H1 (cell line): ENCODE measurements at regions not wholly inside any gene's neighbourhood (a gene's known extent, or its start where the extent isn't known, plus 50 kb on each side); places are given as distances from the start of the nearest gene placed in this dataset.

Source experiments
- CTCF ChIA-PET: fragments of 300-600 bp; sonication (Branson Sonifier 250); formaldehyde crosslinking; loops from one replicate; lab custom pipeline; 2021; ENCODE audit not compliant: partially characterized antibody; lab: Charles Lee
- POLR2A ChIA-PET: fragments of 300-600 bp; sonication (Branson Sonifier 250); formaldehyde crosslinking; loops from one replicate; lab custom pipeline; 2021; ENCODE audit warnings: inconsistent platforms; ENCODE audit not compliant: partially characterized antibody; lab: Charles Lee
- DNase-seq, 2 experiments: peaks; one replicate each; pipeline versions ENCODE4 v3.0.0 to v3.0.0-alpha.2; 2010 to 2022; ENCODE audit warnings: low spot score in 2 of 2, low read depth in 1 of 2, mixed read lengths in 1 of 2
- FAIRE-seq: peaks from 2 replicates; lab custom pipeline; 2011; peaks lifted over from hg19 to GRCh38; lab: Jason Lieb, UNC
- H2AFZ ChIP-seq: 2 replicates; pipeline ENCODE4 v1.8.1; 2012; ENCODE audit warnings: low read length, inconsistent platforms
- H2AK5ac ChIP-seq: 2 replicates; pipeline ENCODE4 v1.6.1; 2013; ENCODE audit warnings: low read depth, low read length
- H2BK120ac ChIP-seq: replicated peaks from 2 replicates; pipeline ENCODE3; 2013; ENCODE audit warnings: low read depth, low read length, inconsistent platforms
- H2BK12ac ChIP-seq: 2 replicates; pipeline ENCODE4 v1.6.1; 2013; ENCODE audit warnings: low read depth, low read length
- H2BK15ac ChIP-seq: 2 replicates; pipeline ENCODE4 v1.6.1; 2013; ENCODE audit warnings: low read length
- H2BK20ac ChIP-seq: 2 replicates; pipeline ENCODE4 v1.6.1; 2013; ENCODE audit warnings: low read length
- H2BK5ac ChIP-seq: 2 replicates; pipeline ENCODE4 v1.6.1; 2013; ENCODE audit warnings: low read depth, low read length
- H3K14ac ChIP-seq: 2 replicates; pipeline ENCODE4 v1.6.1; 2013; ENCODE audit warnings: inconsistent platforms; ENCODE audit not compliant: insufficient read length
- H3K18ac ChIP-seq: 2 replicates; pipeline ENCODE4 v1.6.1; 2013; ENCODE audit warnings: low read length; ENCODE audit errors: extremely low read depth
- H3K23ac ChIP-seq: 2 replicates; pipeline ENCODE4 v1.6.1; 2013; ENCODE audit warnings: inconsistent platforms; ENCODE audit not compliant: insufficient read length
- H3K23me2 ChIP-seq: 2 replicates; pipeline ENCODE4 v1.6.1; 2013; ENCODE audit warnings: low read depth, low read length
- H3K27ac ChIP-seq: 2 replicates; pipeline ENCODE4 v1.6.1; 2011; ENCODE audit warnings: low read depth, low read length, inconsistent platforms
- H3K27me3 ChIP-seq, 4 experiments: replicated peaks in 1 of 4; 1 replicate in 1 of 4; 2 replicates in 3 of 4; pipeline versions ENCODE4 v1.6.1 to v1.8.1; 2011 to 2013; ENCODE audit warnings: low read length in 3 of 4, mild to moderate bottlenecking in 3 of 4, inconsistent platforms in 2 of 4, mixed read lengths in 2 of 4, moderate library complexity in 1 of 4; ENCODE audit not compliant: control insufficient read depth in 3 of 4, insufficient read depth in 3 of 4; ENCODE audit errors: extremely low read depth in 1 of 4
- H3K36me3 ChIP-seq, 4 experiments: 2 replicates each; pipeline versions ENCODE4 v1.6.1 to v1.8.1; 2011 to 2013; ENCODE audit warnings: mild to moderate bottlenecking in 4 of 4, low read length in 3 of 4, moderate library complexity in 2 of 4, control low read depth in 1 of 4, inconsistent platforms in 1 of 4; ENCODE audit not compliant: insufficient read depth in 4 of 4, control insufficient read depth in 2 of 4
- H3K4ac ChIP-seq: replicated peaks from 2 replicates; pipeline ENCODE3; 2013; ENCODE audit warnings: low read length, low read depth, mixed read lengths, inconsistent platforms; ENCODE audit not compliant: insufficient read length
- H3K4me1 ChIP-seq, 4 experiments: replicated peaks in 1 of 4; 1 replicate in 1 of 4; 2 replicates in 3 of 4; pipeline versions ENCODE4 v1.6.1 to v1.8.1; 2011 to 2013; ENCODE audit warnings: low read length in 3 of 4, inconsistent platforms in 2 of 4, mixed read lengths in 1 of 4; ENCODE audit not compliant: insufficient read depth in 4 of 4, control insufficient read depth in 3 of 4
- H3K4me2 ChIP-seq, 2 experiments: 2 replicates each; pipeline versions ENCODE4 v1.6.1 to v1.8.1; 2011 to 2013; ENCODE audit warnings: low read depth in 2 of 2, low read length in 2 of 2, control low read depth in 1 of 2, inconsistent platforms in 1 of 2, mild to moderate bottlenecking in 1 of 2; ENCODE audit not compliant: insufficient read depth in 1 of 2
- H3K4me3 ChIP-seq, 4 experiments: fragments of 200-600, 300-600 bp in 1 of 4; sonication (generic), shearing (Covaris generic), sonication (Bioruptor Twin) in 1 of 4; 2 replicates each; pipeline versions ENCODE4 v1.5.1 to v1.8.1; 2011 to 2016; ENCODE audit warnings: low read length in 4 of 4, low read depth in 3 of 4, control low read depth in 2 of 4, inconsistent platforms in 2 of 4, mild to moderate bottlenecking in 2 of 4, mixed read lengths in 1 of 4, moderate library complexity in 1 of 4; ENCODE audit not compliant: insufficient read depth in 2 of 4; ENCODE audit errors: extremely low read depth in 1 of 4
- H3K56ac ChIP-seq: replicated peaks from 2 replicates; pipeline ENCODE3; 2013; ENCODE audit warnings: low read depth, mild to moderate bottlenecking, mixed read lengths, low read length, inconsistent platforms; ENCODE audit not compliant: insufficient read length
- H3K79me1 ChIP-seq: 2 replicates; pipeline ENCODE4 v1.6.1; 2013; ENCODE audit warnings: low read depth, low read length, control low read depth
- H3K79me2 ChIP-seq, 2 experiments: 2 replicates each; pipeline versions ENCODE4 v1.6.1 to v1.8.1; 2012 to 2013; ENCODE audit warnings: low read length in 2 of 2, mild to moderate bottlenecking in 2 of 2, inconsistent platforms in 1 of 2; ENCODE audit not compliant: insufficient read depth in 2 of 2, control insufficient read depth in 1 of 2
- H3K9ac ChIP-seq, 4 experiments: replicated peaks in 1 of 4; 1 replicate in 1 of 4; 2 replicates in 3 of 4; pipeline versions ENCODE4 v1.6.1 to v1.8.1; 2011 to 2013; ENCODE audit warnings: low read depth in 3 of 4, low read length in 3 of 4, control low read depth in 2 of 4, mild to moderate bottlenecking in 2 of 4, moderate library complexity in 2 of 4, inconsistent platforms in 1 of 4; ENCODE audit errors: extremely low read depth in 1 of 4
- H3K9me3 ChIP-seq, 2 experiments: 2 replicates each; pipeline versions ENCODE4 v1.6.1 to v1.8.1; 2012 to 2013; ENCODE audit warnings: mild to moderate bottlenecking in 2 of 2, moderate library complexity in 2 of 2, control low read depth in 1 of 2, inconsistent platforms in 1 of 2, low read depth in 1 of 2, low read length in 1 of 2, mixed read lengths in 1 of 2; ENCODE audit not compliant: insufficient read depth in 2 of 2
- H4K20me1 ChIP-seq, 2 experiments: replicated peaks in 1 of 2; 2 replicates each; pipeline versions ENCODE3 to v1.8.1; 2011 to 2013; ENCODE audit warnings: inconsistent platforms in 2 of 2, low read length in 2 of 2, mild to moderate bottlenecking in 1 of 2; ENCODE audit not compliant: insufficient read depth in 2 of 2, control insufficient read depth in 1 of 2
- H4K5ac ChIP-seq: 2 replicates; pipeline ENCODE4 v1.6.1; 2013; ENCODE audit warnings: low read length, low read depth, mixed read lengths, inconsistent platforms; ENCODE audit not compliant: insufficient read length
- H4K8ac ChIP-seq: 2 replicates; pipeline ENCODE4 v1.8.0; 2013; ENCODE audit warnings: mild to moderate bottlenecking, moderate library complexity, low read length, inconsistent platforms; ENCODE audit not compliant: insufficient read depth; ENCODE audit errors: extremely low read depth
- H4K91ac ChIP-seq: replicated peaks from 2 replicates; pipeline ENCODE3; 2013; ENCODE audit warnings: low read length, mixed read lengths, inconsistent platforms; ENCODE audit not compliant: insufficient read length
- POU5F1 ChIP-seq: IDR thresholded peaks from 2 replicates; pipeline ENCODE4 v1.6.1; 2011; ENCODE audit warnings: low read depth, mild to moderate bottlenecking, low read length, moderate library complexity
- RAD21 ChIP-seq, 2 experiments: IDR thresholded peaks in 1 of 2; conservative IDR thresholded peaks in 1 of 2; 2 replicates each; pipeline ENCODE4 v1.6.1; 2011; ENCODE audit warnings: low read depth in 2 of 2, low read length in 2 of 2, improper control_type of control experiment in 1 of 2, inconsistent platforms in 1 of 2, mild to moderate bottlenecking in 1 of 2, moderate library complexity in 1 of 2
- WGBS, 2 experiments: shearing (Covaris generic) in 1 of 2; methylation state at CpG; one replicate each; pipeline versions ENCODE4 v1.1.6 to v1.1.7; 2013 to 2015; ENCODE audit warnings: low lambda C conversion rate in 2 of 2, mixed read lengths in 2 of 2, inconsistent platforms in 1 of 2, low coverage in 1 of 2, missing lambda C conversion rate in 1 of 2; ENCODE audit not compliant: insufficient replicate concordance in 2 of 2, insufficient coverage in 1 of 2, insufficient read length in 1 of 2; ENCODE audit errors: extremely low coverage in 1 of 2, missing lambda C conversion rate in 1 of 2; 5-methylcytosine and 5-hydroxymethylcytosine counted together
- TF ChIP-seq, protein P1 (sequence below), 3 experiments: IDR thresholded peaks; 1 replicate in 2 of 3; 2 replicates in 1 of 3; pipeline versions ENCODE4 v1.5.1 to v1.6.1; 2011; ENCODE audit warnings: low read length in 3 of 3, mild to moderate bottlenecking in 3 of 3, inconsistent platforms in 2 of 3, low read depth in 1 of 3, moderate library complexity in 1 of 3; ENCODE audit not compliant: insufficient read depth in 1 of 3; ENCODE audit errors: control extremely low read depth in 1 of 3

GRCh38 chr18:2337552-2338141 is 233.7 kb downstream of the METTL4 start:
- Histone ChIP-seq H2BK12ac (no peak overlapping the region), H2AFZ (peak overlapping the region; percentile 93; the same call in 1 of the 2 replicates)
- peak in 1 of 2 experiments; percentile 67 for DNase-seq

More at GRCh38 chr18:2337552-2338141, 233.7 kb downstream of the METTL4 start:
- H3K4me1 ChIP-seq: no peaks in the 10 kb centered on the region
- H3K56ac ChIP-seq: no peak overlapping the region
- H4K5ac ChIP-seq: no peak overlapping the region
- no peak overlapping the region for H3K14ac ChIP-seq
- WGBS, 2 experiments: 44% methylated on average over 7 of the region's 7 CpGs; no CpG with 5 or more reads in 1 of the 2 experiments
- no peaks in the 10 kb centered on the region for H3K36me3 ChIP-seq
- no peak overlapping the region for H3K4me2 ChIP-seq
- H3K79me1 ChIP-seq: no peaks in the 10 kb centered on the region
- no peaks in the 10 kb centered on the region for H4K20me1 ChIP-seq
- no peaks in the 10 kb centered on the region for H3K27me3 ChIP-seq
- no peak overlapping the region for H4K91ac ChIP-seq
- peak; percentile 96 for FAIRE-seq
- H3K27ac ChIP-seq: no peak overlapping the region
- H3K9ac ChIP-seq: no peak overlapping the region
- ChIA-PET POLR2A (no interaction called here), CTCF (interaction anchor here (0.6 to 6.7 kb wide), 9 partner anchors 10 to 502 kb away, joined by 3 to 53 read pairs (median 5); no protein-coding TSS in a partner anchor)
- TF ChIP-seq RAD21 (IDR thresholded peaks at IDR 0.05 in 1 of 2, conservative IDR thresholded peaks at IDR 0.05 in 1 of 2; ENCODE audit: low read depth in 2 of 2, low read length in 2 of 2): peak; percentile 55 to 66
- TF ChIP-seq, protein P1, sequence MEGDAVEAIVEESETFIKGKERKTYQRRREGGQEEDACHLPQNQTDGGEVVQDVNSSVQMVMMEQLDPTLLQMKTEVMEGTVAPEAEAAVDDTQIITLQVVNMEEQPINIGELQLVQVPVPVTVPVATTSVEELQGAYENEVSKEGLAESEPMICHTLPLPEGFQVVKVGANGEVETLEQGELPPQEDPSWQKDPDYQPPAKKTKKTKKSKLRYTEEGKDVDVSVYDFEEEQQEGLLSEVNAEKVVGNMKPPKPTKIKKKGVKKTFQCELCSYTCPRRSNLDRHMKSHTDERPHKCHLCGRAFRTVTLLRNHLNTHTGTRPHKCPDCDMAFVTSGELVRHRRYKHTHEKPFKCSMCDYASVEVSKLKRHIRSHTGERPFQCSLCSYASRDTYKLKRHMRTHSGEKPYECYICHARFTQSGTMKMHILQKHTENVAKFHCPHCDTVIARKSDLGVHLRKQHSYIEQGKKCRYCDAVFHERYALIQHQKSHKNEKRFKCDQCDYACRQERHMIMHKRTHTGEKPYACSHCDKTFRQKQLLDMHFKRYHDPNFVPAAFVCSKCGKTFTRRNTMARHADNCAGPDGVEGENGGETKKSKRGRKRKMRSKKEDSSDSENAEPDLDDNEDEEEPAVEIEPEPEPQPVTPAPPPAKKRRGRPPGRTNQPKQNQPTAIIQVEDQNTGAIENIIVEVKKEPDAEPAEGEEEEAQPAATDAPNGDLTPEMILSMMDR (IDR thresholded peaks at IDR 0.05; ENCODE audit: control extremely low read depth in 1 of 3, insufficient read depth in 1 of 3, low read depth in 1 of 3, low read length in 3 of 3): peak; percentile 61 to 72 (median 64)
- TF ChIP-seq POU5F1: no peak
- no peak overlapping the region for H3K4ac ChIP-seq
- H3K18ac ChIP-seq: no peak overlapping the region
- H2AK5ac ChIP-seq: no peak overlapping the region
- H2BK5ac ChIP-seq: no peak overlapping the region
- H3K79me2 ChIP-seq: no peaks in the 10 kb centered on the region; a peak in 1 of 4 replicates
- no peaks in the 10 kb centered on the region; a peak in 1 of 4 replicates for H3K9me3 ChIP-seq
- H2BK120ac ChIP-seq: no peak overlapping the region
- H2BK15ac ChIP-seq: no peak overlapping the region
- no peak overlapping the region for H2BK20ac ChIP-seq
- H4K8ac ChIP-seq: no peak overlapping the region
- no peak overlapping the region for H3K23ac ChIP-seq
- H3K4me3 ChIP-seq: no peak overlapping the region
- H3K23me2 ChIP-seq: no peaks in the 10 kb centered on the region
